Occipital lobe (tissue), 1 donor: ENCODE measurements at regions not wholly inside any gene's neighbourhood (a gene's known extent, or its start where the extent isn't known, plus 50 kb on each side); places are given as distances from the start of the nearest gene placed in this dataset.

ENCODE experiments used
- DNase-seq: peaks from one replicate; lab custom pipeline; 2025; lab: John Stamatoyannopoulos, UW

DNA sequence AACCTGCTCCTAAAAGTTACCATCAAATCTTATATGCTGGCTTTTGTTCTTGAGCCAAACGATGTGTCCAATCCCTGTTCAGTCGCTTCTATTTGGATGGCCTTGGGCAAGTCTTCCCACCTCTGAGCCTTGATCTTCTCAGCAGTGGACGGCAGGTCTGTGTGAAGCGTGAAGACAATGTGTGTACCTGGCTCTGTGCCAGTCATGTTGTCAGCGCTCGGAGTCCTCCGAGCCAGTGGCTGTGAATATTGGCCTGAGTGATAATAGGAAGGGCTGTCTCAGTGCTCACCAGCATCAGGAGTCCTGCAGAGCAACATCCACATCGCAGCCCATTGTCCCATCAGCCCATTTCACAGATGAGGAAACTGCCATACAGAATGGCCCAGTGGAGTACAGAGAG, 219.0 kb downstream of the CDC5L start:
- DNase-seq, result no peak

DNA sequence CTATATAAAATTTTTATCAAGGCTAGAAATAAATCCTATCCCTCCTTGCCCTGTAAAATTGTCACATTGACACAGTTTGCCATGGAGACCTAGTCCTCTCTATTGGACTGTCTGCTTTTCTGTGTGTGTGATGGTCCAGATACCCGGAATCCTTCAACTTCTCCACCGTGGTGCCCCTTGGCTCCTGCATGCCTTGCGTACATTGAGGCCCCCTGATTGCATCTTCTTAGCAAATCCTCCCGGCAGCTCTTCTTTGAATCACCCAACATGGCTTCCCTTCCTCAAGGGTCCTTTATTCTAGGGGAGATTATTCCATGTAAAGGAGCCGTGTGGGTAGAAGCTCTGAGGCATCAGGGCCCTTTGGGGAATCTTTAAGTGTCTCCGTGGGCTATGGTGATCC, 219.5 kb downstream of the CDC5L start:
- no peak for DNase-seq

DNA sequence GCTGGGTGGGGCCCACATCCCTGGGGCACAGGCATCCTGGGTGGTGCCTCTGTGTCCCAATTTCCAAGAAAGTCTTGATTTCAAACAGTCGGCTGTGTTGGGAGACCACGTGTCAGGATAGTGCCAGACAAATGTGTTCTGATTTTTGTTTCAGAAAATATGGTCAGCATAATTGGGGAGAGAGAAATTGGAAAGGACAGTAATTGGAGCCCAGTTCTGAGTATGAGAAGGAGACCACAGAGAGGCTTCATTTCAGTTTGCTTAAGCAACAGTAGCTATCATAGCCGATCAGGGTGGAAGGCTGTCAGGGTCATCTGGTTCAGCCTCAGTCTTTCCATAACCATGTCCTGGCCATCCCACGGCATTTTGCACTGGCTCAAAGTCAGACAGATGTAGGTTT, 220.7 kb downstream of the CDC5L start:
- no peak for DNase-seq

DNA sequence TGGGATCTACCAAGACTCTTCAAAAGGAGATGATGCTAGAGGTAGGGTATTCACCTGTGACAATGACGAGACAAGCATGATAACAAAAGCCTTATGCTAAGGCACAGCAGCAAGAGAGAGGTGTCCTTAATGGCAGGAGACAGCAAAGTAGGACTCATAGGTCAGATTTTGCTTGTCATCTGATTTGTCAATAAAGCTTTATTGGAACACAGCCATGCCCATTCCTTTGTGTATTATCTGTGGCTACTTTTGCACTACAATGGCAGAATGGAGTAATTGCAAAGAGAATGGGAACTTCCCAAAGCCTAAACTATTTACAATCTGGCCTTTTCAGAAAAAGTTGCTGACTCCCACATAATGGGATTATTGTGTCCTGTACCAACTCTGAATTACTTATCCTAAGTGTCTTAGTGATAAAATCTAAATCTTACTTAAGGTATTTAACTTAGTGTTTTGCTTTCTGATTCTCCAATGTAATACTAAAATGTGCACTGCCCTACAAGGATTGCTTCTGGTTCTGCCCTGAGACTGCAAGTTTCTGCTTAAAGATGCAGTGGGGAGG, 221.6 kb downstream of the CDC5L start:
- DNase-seq, result no peak

DNA sequence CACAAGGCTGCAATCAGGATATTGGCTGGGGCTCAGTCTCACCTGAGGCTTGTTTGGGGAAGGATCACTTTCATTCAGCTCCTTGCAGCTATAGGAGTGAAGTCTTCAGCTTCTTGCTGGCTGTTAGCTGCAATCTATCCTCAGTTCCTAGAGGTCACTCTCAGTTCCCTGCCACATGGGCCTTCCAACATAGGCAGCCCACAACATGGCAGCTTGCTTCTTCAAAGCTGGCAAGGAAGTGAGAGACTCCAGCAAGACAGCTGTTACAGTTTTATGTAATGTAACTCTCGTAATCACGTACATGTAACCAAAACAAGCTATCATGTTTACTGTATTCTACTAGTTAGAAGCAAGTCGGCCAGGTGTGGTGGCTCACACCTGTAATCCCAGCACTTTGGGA, 226.9 kb downstream of the CDC5L start:
- DNase-seq, result no peak

DNA sequence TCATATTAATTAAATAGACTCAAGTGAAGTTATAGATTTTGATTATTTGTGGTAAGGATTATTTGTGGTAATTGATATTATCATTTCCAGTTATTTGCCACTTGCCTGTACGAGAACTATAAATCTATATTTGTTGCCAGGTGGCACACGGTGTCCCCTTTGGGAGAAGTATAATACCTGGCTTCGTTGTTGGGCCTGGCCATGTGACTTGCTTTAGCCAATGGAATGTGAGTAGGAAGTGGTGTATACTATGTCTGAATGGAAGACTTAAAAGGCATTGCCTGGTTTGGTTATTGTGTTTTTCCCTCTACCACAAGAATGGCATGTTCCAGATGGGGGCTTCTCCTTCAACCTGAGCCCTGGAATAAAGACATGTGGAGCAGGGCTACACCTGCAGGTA, 228.1 kb downstream of the CDC5L start:
- DNase-seq, result no peak

DNA sequence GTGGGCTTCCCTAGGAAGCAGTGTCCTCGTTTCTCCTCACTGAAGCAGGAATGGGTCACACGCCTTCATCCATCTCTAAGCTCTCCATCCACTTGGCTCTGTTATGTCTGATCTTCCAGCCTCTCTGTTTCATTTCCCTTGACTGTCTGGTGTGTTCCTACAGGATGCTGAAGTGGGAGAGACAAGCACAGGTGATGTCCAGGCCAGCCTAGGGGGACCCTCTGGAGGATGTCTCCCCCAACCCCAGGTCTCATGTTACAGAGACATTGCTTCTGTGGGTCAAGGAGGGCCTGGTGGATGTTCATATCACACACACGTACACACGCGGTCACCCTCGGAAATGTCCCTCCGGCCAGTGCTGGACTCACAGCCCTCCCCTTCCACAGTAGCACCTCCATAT, 229.9 kb downstream of the CDC5L start:
- DNase-seq, result no peak

DNA sequence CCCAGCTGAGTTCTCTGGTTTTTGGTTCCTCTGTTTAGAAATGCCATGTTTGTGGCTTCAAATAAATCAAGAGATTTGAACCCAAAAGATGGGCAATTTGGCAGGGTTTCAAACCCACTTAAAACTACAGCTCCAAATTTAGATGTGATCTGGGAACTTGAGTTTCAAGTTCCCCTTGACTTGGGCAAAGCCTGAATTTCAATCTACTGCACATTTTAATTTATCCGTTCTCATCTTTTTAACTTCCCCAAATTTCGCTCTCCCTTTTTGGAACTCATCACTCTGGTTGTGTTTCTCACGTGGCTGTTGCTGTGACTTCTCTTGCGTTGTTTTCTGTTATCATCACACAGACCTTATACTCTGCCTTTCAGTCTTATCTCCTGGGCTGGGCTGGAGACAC, 230.9 kb downstream of the CDC5L start:
- no peak for DNase-seq

DNA sequence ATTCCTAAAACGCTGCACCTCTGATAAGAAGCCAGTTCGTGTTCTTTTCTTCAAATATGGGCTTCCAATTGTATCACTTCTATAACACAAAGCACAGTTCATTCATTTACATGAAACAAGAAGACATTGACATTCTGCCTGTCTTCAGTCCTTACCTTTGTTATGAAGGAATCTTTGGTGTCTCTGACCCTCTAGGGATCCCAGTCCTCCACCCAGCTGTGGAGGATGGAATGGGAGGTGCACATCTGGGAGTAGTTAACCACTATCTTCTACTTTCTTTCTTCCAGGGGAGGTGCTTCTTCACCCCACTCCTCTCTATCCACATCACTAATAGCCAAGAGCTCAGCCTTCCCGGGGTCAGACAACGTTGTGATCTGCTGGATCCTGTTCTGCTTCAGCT, 233.4 kb downstream of the CDC5L start:
- DNase-seq, result no peak

DNA sequence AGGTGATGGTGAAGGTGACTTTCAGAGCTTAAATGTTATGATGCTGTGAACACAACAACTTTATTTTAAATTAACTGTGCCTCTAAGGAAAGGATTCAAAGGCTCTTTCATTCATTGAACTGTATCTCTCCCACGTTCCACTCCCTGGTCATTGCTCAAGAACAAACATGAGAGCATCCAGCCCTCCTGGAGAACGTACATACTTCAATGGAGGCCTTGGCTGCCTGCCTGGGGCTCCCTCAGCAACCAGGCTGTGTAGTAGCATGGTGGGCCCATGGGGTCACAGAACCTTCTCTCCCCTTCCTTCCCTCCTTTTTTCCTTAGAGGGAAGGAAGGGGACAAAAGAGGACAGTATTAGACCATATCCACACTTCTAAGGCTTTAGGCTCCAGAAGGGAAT, 234.3 kb downstream of the CDC5L start:
- DNase-seq, result no peak

DNA sequence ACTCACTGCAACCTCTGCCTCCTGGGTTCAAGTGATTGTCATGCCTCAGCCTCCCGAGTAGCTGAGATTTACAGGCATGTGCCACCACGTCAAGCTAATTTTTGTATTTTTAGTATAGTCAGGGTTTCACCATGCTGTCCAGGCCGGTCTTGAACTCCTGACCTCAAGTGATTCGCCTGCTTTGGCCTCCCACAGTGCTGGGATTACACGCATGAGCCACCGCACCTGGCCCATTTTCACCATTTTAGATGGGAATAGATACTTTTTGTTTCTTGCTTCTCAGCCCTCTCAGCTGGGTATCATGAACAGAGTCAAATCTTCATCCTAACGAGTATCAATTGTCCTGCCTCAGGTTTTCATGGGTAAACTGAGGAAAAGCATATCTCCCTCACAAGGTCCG, 235.0 kb downstream of the CDC5L start:
- no peak for DNase-seq

DNA sequence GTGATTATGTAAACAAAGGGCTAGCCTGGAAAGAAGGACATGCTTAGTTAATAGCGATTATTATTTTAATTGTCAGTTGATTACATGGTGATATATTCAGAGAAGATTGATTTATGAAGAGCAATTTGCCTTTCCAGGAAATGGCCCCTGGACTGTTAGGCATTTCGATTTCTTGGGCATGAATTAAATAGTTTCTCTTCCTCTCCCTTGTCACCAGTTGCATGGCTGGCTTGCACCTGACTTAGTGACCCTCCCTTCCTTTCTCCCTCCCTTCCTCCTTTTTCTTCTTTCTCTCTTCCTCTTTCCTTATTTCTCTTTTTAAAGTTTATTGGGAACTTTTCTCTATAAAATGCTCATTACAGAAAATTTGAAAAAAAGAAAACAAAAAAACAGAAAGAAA, 235.4 kb downstream of the CDC5L start:
- no peak for DNase-seq

DNA sequence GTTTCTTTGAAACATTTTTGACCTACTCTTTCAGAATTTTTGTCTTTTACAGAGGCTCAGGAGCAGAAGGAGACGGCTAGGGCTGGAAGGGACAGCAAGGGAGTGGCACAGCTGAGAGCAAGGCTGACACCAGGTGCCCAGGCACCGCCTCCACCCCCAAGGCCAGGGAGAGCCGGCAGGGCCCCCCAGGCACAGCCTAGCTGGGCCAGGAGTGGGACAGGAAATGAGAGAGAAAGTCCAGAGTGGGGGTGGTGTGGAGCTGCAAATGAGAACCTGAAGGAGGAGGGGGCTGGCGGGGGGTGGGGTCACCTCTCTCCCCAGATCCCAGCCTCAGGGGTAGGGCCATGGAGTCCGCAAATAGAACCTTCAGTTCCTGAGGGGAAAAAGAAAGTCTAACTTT, 236.7 kb downstream of the CDC5L start:
- DNase-seq, result no peak

DNA sequence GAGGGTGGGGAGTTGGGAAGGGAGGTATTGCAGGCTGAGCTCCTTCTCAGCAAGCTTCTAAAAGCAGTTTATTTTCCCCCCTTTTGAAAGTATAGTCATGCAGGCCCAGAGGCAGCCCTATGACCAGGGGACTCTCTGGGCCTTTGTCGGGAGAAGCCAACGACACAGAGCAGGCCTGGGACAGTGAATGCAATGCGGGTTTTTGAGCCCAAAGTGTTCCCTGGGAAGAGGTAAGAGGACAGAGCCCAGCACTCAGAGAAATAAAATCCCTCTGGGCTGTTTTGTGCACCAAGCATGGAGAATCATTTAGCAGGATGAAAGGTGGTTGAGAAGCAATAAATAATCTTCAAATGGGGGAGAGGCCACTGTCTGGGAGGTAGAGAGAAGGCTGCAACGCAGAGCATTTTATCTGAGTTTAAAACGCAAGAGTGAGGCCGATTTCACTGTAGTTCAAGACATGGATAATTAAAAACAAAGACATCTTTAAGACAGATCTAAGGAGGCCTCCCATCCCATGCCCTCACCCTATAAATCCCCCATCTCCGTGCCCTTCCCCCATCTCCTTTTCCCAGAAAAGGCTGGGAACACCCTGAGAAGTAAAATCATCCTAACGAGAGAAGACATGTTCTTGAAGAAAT, 237.5 kb downstream of the CDC5L start:
- no peak for DNase-seq

DNA sequence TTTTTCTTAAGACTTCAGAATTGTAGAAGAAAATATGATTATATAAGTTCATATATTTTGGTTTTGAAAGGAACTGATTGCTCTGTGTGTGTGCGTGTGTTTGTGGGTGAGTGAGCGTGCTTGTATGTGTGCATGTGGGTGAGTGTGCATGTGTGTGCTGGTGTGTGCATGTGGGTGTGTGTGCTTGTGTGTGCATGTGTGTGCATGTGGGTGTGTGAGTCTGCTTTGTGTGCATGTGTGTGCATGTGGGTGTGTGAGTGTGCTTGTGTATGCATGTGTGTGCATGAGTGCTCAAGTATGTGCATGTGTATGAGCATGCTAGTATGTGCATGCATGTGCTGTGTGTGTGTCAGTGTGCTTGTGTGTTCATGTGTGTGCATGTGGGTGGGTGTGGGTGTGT, 238.5 kb downstream of the CDC5L start:
- no peak for DNase-seq

DNA sequence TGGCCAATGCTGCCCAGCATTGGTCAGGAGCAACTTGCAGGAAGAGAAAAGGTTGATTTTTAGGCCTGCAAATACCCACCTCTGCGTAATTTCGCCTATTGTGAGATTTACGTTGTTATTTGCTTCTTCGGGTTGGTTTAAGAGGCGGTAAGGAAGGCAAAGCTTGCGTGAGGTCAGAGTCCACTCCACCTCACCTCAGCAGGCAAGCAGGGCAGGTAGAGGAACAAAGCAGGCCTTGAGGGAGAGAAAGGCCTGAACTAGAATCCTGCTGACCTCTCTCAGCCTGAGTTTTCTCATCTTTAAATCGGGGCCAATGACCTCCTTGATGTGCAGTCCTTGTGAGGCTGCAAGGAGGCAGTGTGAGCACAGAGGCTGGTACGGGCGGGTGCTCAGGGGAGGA, 239.1 kb downstream of the CDC5L start:
- DNase-seq, result no peak

DNA sequence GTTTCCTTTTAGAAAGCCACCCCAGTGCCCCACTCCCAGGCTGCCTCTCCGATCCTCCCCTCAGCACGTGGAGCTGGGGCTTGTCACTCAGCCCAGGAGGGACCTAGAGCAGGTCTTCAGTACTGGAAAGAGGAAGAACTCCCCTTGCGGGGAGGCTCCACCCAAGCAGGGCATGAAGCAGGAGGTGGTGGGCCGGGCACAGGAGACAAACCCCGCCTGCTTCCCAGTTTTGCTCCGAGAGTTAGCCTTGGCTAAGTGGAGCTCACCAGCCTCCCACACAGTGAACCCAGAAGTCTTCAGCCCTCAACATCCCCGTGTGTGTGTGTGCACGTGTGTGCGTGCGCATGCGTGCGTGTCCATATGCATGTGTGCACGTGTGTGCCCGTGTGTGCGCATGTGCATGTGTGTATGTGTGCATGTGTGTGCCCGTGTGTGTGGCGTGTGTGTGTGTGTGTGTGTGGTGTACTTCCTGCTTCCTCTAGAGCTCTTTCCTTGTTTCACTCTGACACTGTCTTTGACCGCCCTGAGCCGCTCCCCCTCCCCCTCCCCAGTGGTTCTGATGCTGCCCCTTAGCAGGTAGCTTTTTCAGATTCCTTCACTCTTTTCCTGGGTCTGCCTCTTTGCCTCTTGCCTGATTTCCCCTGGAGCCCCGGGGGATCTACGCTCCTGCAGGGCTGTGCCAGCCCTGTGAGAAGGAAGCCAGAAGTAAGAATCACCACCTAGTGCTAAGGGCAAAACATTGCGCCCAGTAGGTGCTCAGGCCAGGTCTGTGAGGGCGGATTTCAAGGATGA, 239.8 kb downstream of the CDC5L start:
- no peak for DNase-seq

DNA sequence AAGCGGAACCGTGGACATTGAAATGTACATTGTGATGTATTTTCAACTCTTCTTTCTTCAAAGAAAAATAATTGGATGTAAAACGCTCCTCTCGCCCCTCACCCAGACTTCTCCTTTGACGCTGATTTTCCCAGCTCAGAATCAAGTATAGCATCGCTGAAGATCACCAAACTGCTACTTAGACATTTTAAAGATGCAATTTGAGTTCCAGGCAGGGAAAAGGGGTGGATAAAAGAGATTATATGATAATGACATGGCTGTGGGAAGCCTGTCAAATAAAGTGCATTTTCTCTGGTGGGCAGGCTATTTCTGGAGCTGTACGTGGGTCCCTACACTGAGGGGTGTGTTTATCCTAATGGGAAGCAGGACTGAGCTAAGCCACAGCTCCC, 240.4 kb downstream of the CDC5L start:
- DNase-seq, result no peak

DNA sequence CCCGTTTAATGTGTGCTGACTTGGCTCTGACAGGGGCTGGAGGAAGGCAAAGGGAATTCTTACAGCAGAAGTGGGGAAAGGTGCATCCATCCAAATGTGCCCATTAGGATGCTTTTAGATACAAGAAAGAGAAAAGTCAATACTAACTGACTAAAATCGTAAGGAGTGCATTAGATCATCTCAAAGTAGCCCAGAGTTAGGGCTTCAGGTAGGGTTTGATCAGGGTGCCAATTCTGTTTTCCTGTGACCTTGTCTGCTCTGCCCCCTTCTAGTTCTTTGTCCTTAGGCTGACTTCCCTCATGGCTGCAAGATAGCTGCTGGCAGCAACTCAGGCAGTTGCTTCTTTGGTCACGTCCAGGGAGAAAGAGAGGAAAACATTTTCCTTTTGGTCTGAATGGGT, 240.8 kb downstream of the CDC5L start:
- DNase-seq, result no peak

DNA sequence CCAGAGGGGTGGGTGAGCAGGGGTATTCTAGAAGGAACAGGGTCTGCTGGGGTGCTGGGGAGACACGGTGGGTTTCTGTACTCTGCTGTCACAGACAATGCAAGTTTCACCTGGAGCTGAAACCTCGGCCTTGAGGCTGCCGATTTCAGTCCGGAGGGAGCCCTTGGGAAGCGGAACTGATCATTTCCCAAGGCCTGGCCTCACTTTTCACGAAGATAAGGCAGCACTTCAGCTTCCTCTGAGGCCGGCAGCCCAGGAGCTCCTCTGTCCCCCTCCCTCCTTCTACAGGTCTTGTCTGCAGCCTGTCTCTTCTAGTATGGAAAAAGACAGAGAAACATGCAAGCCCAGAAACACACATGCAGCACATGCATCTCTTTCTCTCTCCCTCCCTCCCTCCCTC, 242.1 kb downstream of the CDC5L start:
- DNase-seq, result no peak

DNA sequence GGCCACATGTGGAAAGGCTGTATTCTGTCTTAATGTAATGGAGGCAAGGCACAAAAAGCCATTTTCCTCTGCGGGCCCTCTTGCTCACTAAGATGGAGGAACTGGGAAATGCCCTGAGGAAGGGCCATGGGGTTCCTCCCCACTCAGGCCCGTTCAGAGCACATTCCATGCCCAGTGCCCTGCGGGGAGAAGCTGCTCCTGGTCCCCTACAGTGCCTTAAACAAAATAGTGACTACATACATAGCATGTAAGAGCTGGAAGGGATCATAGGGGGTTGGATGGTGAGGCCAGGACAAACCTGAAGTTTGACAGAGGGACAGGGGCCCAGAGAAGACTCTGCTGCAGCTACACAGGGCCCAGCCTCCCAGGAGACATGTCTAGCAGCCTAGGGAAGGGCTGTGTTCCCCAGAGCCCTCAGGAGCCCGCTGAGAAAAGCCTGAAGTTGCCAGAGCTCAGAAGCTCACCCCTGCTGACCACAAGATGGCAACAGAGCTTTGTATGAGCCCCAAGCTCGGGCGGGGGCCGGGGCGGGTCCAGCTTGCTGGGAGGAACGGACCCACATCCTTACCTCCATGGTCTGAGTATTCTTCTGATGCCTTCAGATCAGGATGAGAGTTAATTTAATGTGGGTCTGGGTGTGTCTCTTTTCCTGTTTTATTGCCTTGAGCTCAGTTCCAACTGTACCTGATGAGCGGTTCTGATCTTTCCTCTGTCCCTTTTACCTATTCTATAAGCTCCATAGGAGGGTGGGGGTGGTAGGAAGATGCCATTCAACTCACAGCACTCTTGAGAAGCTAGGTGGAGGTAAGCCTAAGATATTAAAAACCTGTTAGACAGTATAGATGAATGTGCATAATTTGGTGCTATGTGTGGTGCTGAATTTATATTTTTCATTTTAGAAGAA, 242.9 kb downstream of the CDC5L start:
- DNase-seq, result no peak

DNA sequence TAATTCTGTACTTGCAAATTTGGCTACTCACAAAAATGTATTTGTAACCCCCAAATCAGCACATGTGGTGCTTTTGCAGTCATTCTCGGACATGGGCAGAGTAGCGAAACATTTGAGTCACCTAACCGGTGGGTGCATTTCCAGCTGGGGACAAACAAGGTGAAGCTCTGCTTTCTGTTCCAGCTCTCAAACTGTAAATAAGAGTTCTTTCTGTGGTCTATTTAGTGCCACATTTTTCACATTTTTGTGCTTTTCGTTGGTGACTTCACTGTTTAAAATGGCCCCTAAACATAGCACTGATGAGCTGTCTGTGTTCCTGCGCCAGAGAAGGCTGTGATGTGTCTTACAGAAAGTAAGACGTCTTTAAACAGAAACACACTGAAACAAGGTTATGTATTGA, 244.5 kb downstream of the CDC5L start:
- DNase-seq, result no peak
